ENCODE measurements at regions not wholly inside any gene's neighbourhood (a gene's known extent, or its start where the extent isn't known, plus 50 kb on each side); places are given as distances from the start of the nearest gene placed in this dataset.
A peak's percentile ranks its signal among the peaks of the same experiment; 100 is the strongest.
"Not testable (repeated sequence)": the region's sequence is repeated elsewhere in the genome, so short reads cannot be mapped to it uniquely, and the experiment has no call there.

GRCh38 chr13:73536865-73537264, 478.1 kb downstream of the KLF5 start:
- DNase-seq = no peak

GRCh38 chr13:73535341-73535740, 476.5 kb downstream of the KLF5 start:
- DNase-seq = no peak

GRCh38 chr13:73532987-73533510, 474.2 kb downstream of the KLF5 start:
- DNase-seq = no peak

- DNase-seq = no peak
Observed at GRCh38 chr13:73532582-73532981, 473.8 kb downstream of the KLF5 start.

- no peak for DNase-seq
Observed at GRCh38 chr13:73531014-73531413, 472.2 kb downstream of the KLF5 start.

GRCh38 chr13:73522937-73523336, 464.1 kb downstream of the KLF5 start:
- DNase-seq = no peak

GRCh38 chr13:73521985-73522524, 463.2 kb downstream of the KLF5 start:
- DNase-seq = no peak

- no peak for DNase-seq
Observed at GRCh38 chr13:73521290-73521624, 462.5 kb downstream of the KLF5 start.

- DNase-seq = no peak
Observed at GRCh38 chr13:73520566-73521289, 461.9 kb downstream of the KLF5 start.

GRCh38 chr13:73520135-73520534, 461.3 kb downstream of the KLF5 start:
- DNase-seq = not testable (repeated sequence)

- DNase-seq = peak; percentile 61
Observed at GRCh38 chr13:73519396-73520116, 460.8 kb downstream of the KLF5 start.

- DNase-seq = no peak
Observed at GRCh38 chr13:73517766-73518165, 459.0 kb downstream of the KLF5 start.

GRCh38 chr13:73516731-73517130, 457.9 kb downstream of the KLF5 start:
- no peak for DNase-seq

- DNase-seq = no peak
Observed at GRCh38 chr13:73514208-73514607, 455.4 kb downstream of the KLF5 start.

GRCh38 chr13:73513751-73514150, 454.9 kb downstream of the KLF5 start:
- DNase-seq = no peak

GRCh38 chr13:73508841-73509240, 450.0 kb downstream of the KLF5 start:
- no peak for DNase-seq

GRCh38 chr13:73505376-73505890, 446.6 kb downstream of the KLF5 start:
- DNase-seq = no peak

GRCh38 chr13:73499695-73500094, 440.9 kb downstream of the KLF5 start:
- DNase-seq = no peak

- DNase-seq = no peak
Observed at GRCh38 chr13:73497430-73497829, 438.6 kb downstream of the KLF5 start.

- no peak for DNase-seq
Observed at GRCh38 chr13:73496711-73497110, 437.9 kb downstream of the KLF5 start.

GRCh38 chr13:73492811-73493210, 434.0 kb downstream of the KLF5 start:
- DNase-seq = no peak

GRCh38 chr13:73482556-73482955, 423.8 kb downstream of the KLF5 start:
- no peak for DNase-seq

- DNase-seq = peak; percentile 54
Observed at GRCh38 chr13:73481886-73482445, 423.2 kb downstream of the KLF5 start.

All from NCI-H1105 treated with DMSO at 0.1 percent for 48 hours (cell line).